Natural killer cell treated with Interleukin-12 subunit alpha and Interleukin-12 subunit beta and Interleukin-15 and Interleukin-18, amount 100 ng/mL, for 72 hours (primary cell): ENCODE measurements at regions not wholly inside any gene's neighbourhood (a gene's known extent, or its start where the extent isn't known, plus 50 kb on each side); places are given as distances from the start of the nearest gene placed in this dataset.

ENCODE experiments used
- ATAC-seq, 2 donors: fragments of 150-1000 bp; cut with Tn5 transposase in 1 of 2; sonication (Bioruptor Pico), chemical (Tn5 transposase) in 1 of 2; 2 replicates each; pipeline ENCODE4 v1.10.0; 2021
- DNase-seq: peaks from one replicate; pipeline ENCODE4 v3.0.0; 2022; ENCODE audit warnings: low spot score
- H3K27ac Mint-ChIP-seq, 2 donors: 1 replicate in 1 of 2; 2 replicates in 1 of 2; pipeline ENCODE4 v1.8.0; 2022; ENCODE audit warnings: mixed read lengths in 2 of 2, mild to moderate bottlenecking in 1 of 2, moderate library complexity in 1 of 2
- H3K27me3 Mint-ChIP-seq, 2 donors: 1 replicate in 1 of 2; 2 replicates in 1 of 2; pipeline ENCODE4 v1.8.0; 2022; ENCODE audit warnings: mixed read lengths in 2 of 2
- H3K36me3 Mint-ChIP-seq: one replicate; pipeline ENCODE4 v1.8.0; 2022; ENCODE audit warnings: mixed read lengths
- H3K4me1 Mint-ChIP-seq, 2 donors: 1 replicate in 1 of 2; 2 replicates in 1 of 2; pipeline ENCODE4 v1.8.0; 2022; ENCODE audit warnings: low read depth in 2 of 2, mixed read lengths in 2 of 2, mild to moderate bottlenecking in 1 of 2
- H3K4me3 Mint-ChIP-seq: one replicate; pipeline ENCODE4 v1.8.0; 2022; ENCODE audit warnings: mixed read lengths
- H3K9me3 Mint-ChIP-seq: 2 replicates; pipeline ENCODE4 v1.8.0; 2022; ENCODE audit warnings: mixed read lengths

GRCh38 chrX:107502316-107502715 lies 52.9 kb downstream of the FRMPD3 start:
- no peaks in the 10 kb centered on the region for H3K36me3 Mint-ChIP-seq
- no peak for DNase-seq
- H3K27me3 Mint-ChIP-seq: peaks cover 0 to 17% of the 10 kb centered on the region in 2 donors
- H3K27ac Mint-ChIP-seq: no peak overlapping the region
- H3K4me1 Mint-ChIP-seq: peaks cover 6 to 8% of the 10 kb centered on the region in 2 donors
- no peak overlapping the region for H3K4me3 Mint-ChIP-seq
- H3K9me3 Mint-ChIP-seq: no peaks in the 10 kb centered on the region
- no peak for ATAC-seq

- DNase-seq (no peak), ATAC-seq (no peak)
- H3K36me3 Mint-ChIP-seq: no peaks in the 10 kb centered on the region
- peaks cover 0 to 22% of the 10 kb centered on the region in 2 donors for H3K27me3 Mint-ChIP-seq
- peaks cover 6 to 8% of the 10 kb centered on the region in 2 donors for H3K4me1 Mint-ChIP-seq
- no peak overlapping the region for H3K27ac Mint-ChIP-seq
- no peak overlapping the region for H3K4me3 Mint-ChIP-seq
- H3K9me3 Mint-ChIP-seq: no peaks in the 10 kb centered on the region
Measured at GRCh38 chrX:107504006-107504405, 54.6 kb downstream of the FRMPD3 start.

- peaks cover 0 to 24% of the 10 kb centered on the region in 2 donors for H3K27me3 Mint-ChIP-seq
- peaks cover 6 to 8% of the 10 kb centered on the region in 2 donors for H3K4me1 Mint-ChIP-seq
- H3K27ac Mint-ChIP-seq: no peak overlapping the region
- ATAC-seq: no peak
- no peak overlapping the region for H3K4me3 Mint-ChIP-seq
- DNase-seq: no peak
- H3K9me3 Mint-ChIP-seq: no peaks in the 10 kb centered on the region
- no peaks in the 10 kb centered on the region for H3K36me3 Mint-ChIP-seq
Measured at GRCh38 chrX:107505223-107505622, 55.8 kb downstream of the FRMPD3 start.

- Mint-ChIP-seq H3K4me1 (peaks cover 6 to 8% of the 10 kb centered on the region in 2 donors), H3K27me3 (peaks cover 0 to 24% of the 10 kb centered on the region in 2 donors), H3K9me3 (no peaks in the 10 kb centered on the region), H3K4me3 (peak overlapping the region; percentile 66), H3K27ac (no peak overlapping the region), H3K36me3 (no peaks in the 10 kb centered on the region)
- ATAC-seq (peak; percentile 24 to 26), DNase-seq (no peak)
Measured at GRCh38 chrX:107506596-107507031, 57.2 kb downstream of the FRMPD3 start.

GRCh38 chrX:107507093-107507743 lies 57.8 kb downstream of the FRMPD3 start:
- Mint-ChIP-seq H3K27me3 (peaks cover 0 to 24% of the 10 kb centered on the region in 2 donors), H3K4me1 (peaks cover 3 to 8% of the 10 kb centered on the region in 2 donors), H3K9me3 (no peaks in the 10 kb centered on the region), H3K27ac (no peak overlapping the region), H3K4me3 (peak overlapping the region; percentile 66), H3K36me3 (no peaks in the 10 kb centered on the region)
- ATAC-seq (no peak), DNase-seq (no peak)

- Mint-ChIP-seq H3K27ac (no peak overlapping the region), H3K4me1 (peaks cover 3 to 14% of the 10 kb centered on the region in 2 donors), H3K4me3 (no peak overlapping the region), H3K9me3 (no peaks in the 10 kb centered on the region), H3K36me3 (no peaks in the 10 kb centered on the region), H3K27me3 (peaks cover 0 to 27% of the 10 kb centered on the region in 2 donors)
- ATAC-seq: no peak
- DNase-seq: no peak
Measured at GRCh38 chrX:107507744-107508117, 58.3 kb downstream of the FRMPD3 start.

GRCh38 chrX:107508925-107509324 lies 59.5 kb downstream of the FRMPD3 start:
- H3K27me3 Mint-ChIP-seq: peaks cover 0 to 24% of the 10 kb centered on the region in 2 donors
- H3K27ac Mint-ChIP-seq: no peak overlapping the region
- H3K9me3 Mint-ChIP-seq: no peaks in the 10 kb centered on the region
- no peak overlapping the region for H3K4me3 Mint-ChIP-seq
- ATAC-seq: no peak
- H3K4me1 Mint-ChIP-seq: peaks cover 3 to 19% of the 10 kb centered on the region in 2 donors
- no peak for DNase-seq
- H3K36me3 Mint-ChIP-seq: no peaks in the 10 kb centered on the region

GRCh38 chrX:107514944-107515343 lies 65.5 kb downstream of the FRMPD3 start:
- H3K4me1 Mint-ChIP-seq: peaks cover 0 to 29% of the 10 kb centered on the region in 2 donors
- H3K4me3 Mint-ChIP-seq: no peak overlapping the region
- no peak overlapping the region for H3K27ac Mint-ChIP-seq
- H3K9me3 Mint-ChIP-seq: no peaks in the 10 kb centered on the region
- peaks cover 0 to 27% of the 10 kb centered on the region in 2 donors for H3K27me3 Mint-ChIP-seq
- no peaks in the 10 kb centered on the region for H3K36me3 Mint-ChIP-seq
- ATAC-seq: no peak
- no peak for DNase-seq

- ATAC-seq (no peak), DNase-seq (no peak)
- Mint-ChIP-seq H3K9me3 (no peaks in the 10 kb centered on the region), H3K27me3 (peaks cover 0 to 8% of the 10 kb centered on the region in 2 donors), H3K36me3 (no peaks in the 10 kb centered on the region), H3K4me1 (peaks cover 2 to 12% of the 10 kb centered on the region in 2 donors), H3K27ac (no peak overlapping the region), H3K4me3 (no peak overlapping the region)
Measured at GRCh38 chrX:107521877-107522586, 72.6 kb downstream of the FRMPD3 start.

GRCh38 chrX:107522901-107523300 lies 73.4 kb downstream of the FRMPD3 start:
- Mint-ChIP-seq H3K4me3 (no peak overlapping the region), H3K27me3 (peaks cover 0 to 6% of the 10 kb centered on the region in 2 donors), H3K9me3 (no peaks in the 10 kb centered on the region), H3K4me1 (peaks cover 2 to 9% of the 10 kb centered on the region in 2 donors), H3K36me3 (no peaks in the 10 kb centered on the region), H3K27ac (no peak overlapping the region)
- DNase-seq (no peak), ATAC-seq (no peak)

GRCh38 chrX:107526141-107526540 lies 76.7 kb downstream of the FRMPD3 start:
- Mint-ChIP-seq H3K36me3 (no peaks in the 10 kb centered on the region), H3K4me1 (peaks cover 0 to 2% of the 10 kb centered on the region in 2 donors), H3K9me3 (no peaks in the 10 kb centered on the region), H3K27me3 (no peaks in the 10 kb centered on the region), H3K4me3 (no peak overlapping the region), H3K27ac (no peak overlapping the region)
- DNase-seq: no peak
- ATAC-seq: no peak

GRCh38 chrX:107530141-107530540 lies 80.7 kb downstream of the FRMPD3 start:
- no peak for DNase-seq
- Mint-ChIP-seq H3K4me1 (no peaks in the 10 kb centered on the region), H3K27ac (no peak overlapping the region)

GRCh38 chrX:107537815-107538214 lies 88.4 kb downstream of the FRMPD3 start:
- Mint-ChIP-seq H3K4me1 (no peaks in the 10 kb centered on the region), H3K27ac (no peak overlapping the region), H3K9me3 (no peaks in the 10 kb centered on the region), H3K4me3 (no peak overlapping the region), H3K36me3 (no peaks in the 10 kb centered on the region), H3K27me3 (peaks cover 0 to 8% of the 10 kb centered on the region in 2 donors)
- ATAC-seq (peak in 1 of 2 donors; percentile 49), DNase-seq (no peak)

More at GRCh38 chrX:107530141-107530540, 80.7 kb downstream of the FRMPD3 start:
- ATAC-seq: peak in 1 of 2 donors; percentile 33
- no peak overlapping the region for H3K4me3 Mint-ChIP-seq
- no peaks in the 10 kb centered on the region for H3K9me3 Mint-ChIP-seq
- H3K27me3 Mint-ChIP-seq: peaks cover 0 to 6% of the 10 kb centered on the region in 2 donors
- no peaks in the 10 kb centered on the region for H3K36me3 Mint-ChIP-seq

- no peak overlapping the region for H3K27ac Mint-ChIP-seq
- ATAC-seq (no peak), DNase-seq (no peak)
- H3K27me3 Mint-ChIP-seq: peaks cover 0 to 2% of the 10 kb centered on the region in 2 donors
- H3K9me3 Mint-ChIP-seq: no peaks in the 10 kb centered on the region
- no peak overlapping the region for H3K4me3 Mint-ChIP-seq
- H3K36me3 Mint-ChIP-seq: no peaks in the 10 kb centered on the region
- H3K4me1 Mint-ChIP-seq: no peaks in the 10 kb centered on the region
Measured at GRCh38 chrX:107541244-107541643, 87.1 kb upstream of the PRPS1 start.
